Esophagus squamous epithelium (tissue), 4 donors: ENCODE measurements at regions not wholly inside any gene's neighbourhood (a gene's known extent, or its start where the extent isn't known, plus 50 kb on each side); places are given as distances from the start of the nearest gene placed in this dataset.
"Not testable (repeated sequence)": the region's sequence is repeated elsewhere in the genome, so short reads cannot be mapped to it uniquely, and the experiment has no call there.

Experiments
- CTCF ChIP-seq, 6 experiments: fragments of 450-650 bp in 4 of 6; fragments of 200-600 bp in 2 of 6; sonication (generic) in 2 of 6; IDR thresholded peaks; one replicate each; pipeline ENCODE4 v1.5.1; 2016 to 2019; ENCODE audit warnings: antibody characterized with exemption in 6 of 6, mild to moderate bottlenecking in 4 of 6, moderate library complexity in 4 of 6
- POLR2A ChIP-seq, 4 donors: fragments of 450-650 bp; IDR thresholded peaks; one replicate each; pipeline ENCODE4 v1.6.1; 2017; ENCODE audit warnings: antibody characterized with exemption in 4 of 4, mild to moderate bottlenecking in 4 of 4, moderate library complexity in 3 of 4

- TF ChIP-seq POLR2A, CTCF (IDR thresholded peaks at IDR 0.05): not testable (repeated sequence)
Observed at GRCh38 chr18:59079687-59080501, 59.8 kb upstream of the SEC11C start.
